Body of pancreas (tissue), 4 donors: ENCODE measurements at regions not wholly inside any gene's neighbourhood (a gene's known extent, or its start where the extent isn't known, plus 50 kb on each side); places are given as distances from the start of the nearest gene placed in this dataset.

Experiments used
- CTCF ChIP-seq, 7 experiments: fragments of 450-650 bp in 4 of 7; fragments of 200-600 bp in 3 of 7; sonication (generic) in 3 of 7; IDR thresholded peaks; one replicate each; pipeline ENCODE4 v1.5.1; 2016 to 2019; ENCODE audit warnings: antibody characterized with exemption in 7 of 7
- POLR2A ChIP-seq, 3 donors: fragments of 450-650 bp; IDR thresholded peaks; one replicate each; pipeline ENCODE4 v1.6.1; 2016; ENCODE audit warnings: antibody characterized with exemption in 3 of 3, mild to moderate bottlenecking in 2 of 3

- no peak for TF ChIP-seq CTCF (IDR thresholded peaks at IDR 0.05)
- TF ChIP-seq POLR2A (IDR thresholded peaks at IDR 0.05), result no peak
Observed at GRCh38 chr3:20736287-20736852, 550.4 kb upstream of the SGO1 start.
